ENCODE measurements at regions not wholly inside any gene's neighbourhood (a gene's known extent, or its start where the extent isn't known, plus 50 kb on each side); places are given as distances from the start of the nearest gene placed in this dataset.

DNA sequence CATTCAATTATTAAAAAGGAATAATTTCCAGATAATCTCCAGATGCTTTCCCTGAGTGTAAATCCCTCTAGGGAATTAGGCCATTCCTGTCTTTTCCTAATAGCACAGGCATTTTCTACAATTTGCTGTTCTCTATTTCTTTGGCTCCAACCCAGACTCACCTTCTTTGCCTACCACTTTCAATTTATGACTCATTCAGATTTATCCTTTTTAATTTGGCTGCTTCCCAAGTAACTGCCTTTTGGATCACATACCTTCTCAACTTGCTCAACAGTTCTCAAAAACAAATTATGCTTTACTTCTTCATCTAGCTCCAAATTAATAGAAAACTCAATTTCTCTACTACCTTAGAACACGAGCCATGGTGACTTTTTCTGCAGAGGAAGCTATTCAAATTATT lies 1166.3 kb upstream of the PCDH7 start:
- TF ChIP-seq, protein P1, sequence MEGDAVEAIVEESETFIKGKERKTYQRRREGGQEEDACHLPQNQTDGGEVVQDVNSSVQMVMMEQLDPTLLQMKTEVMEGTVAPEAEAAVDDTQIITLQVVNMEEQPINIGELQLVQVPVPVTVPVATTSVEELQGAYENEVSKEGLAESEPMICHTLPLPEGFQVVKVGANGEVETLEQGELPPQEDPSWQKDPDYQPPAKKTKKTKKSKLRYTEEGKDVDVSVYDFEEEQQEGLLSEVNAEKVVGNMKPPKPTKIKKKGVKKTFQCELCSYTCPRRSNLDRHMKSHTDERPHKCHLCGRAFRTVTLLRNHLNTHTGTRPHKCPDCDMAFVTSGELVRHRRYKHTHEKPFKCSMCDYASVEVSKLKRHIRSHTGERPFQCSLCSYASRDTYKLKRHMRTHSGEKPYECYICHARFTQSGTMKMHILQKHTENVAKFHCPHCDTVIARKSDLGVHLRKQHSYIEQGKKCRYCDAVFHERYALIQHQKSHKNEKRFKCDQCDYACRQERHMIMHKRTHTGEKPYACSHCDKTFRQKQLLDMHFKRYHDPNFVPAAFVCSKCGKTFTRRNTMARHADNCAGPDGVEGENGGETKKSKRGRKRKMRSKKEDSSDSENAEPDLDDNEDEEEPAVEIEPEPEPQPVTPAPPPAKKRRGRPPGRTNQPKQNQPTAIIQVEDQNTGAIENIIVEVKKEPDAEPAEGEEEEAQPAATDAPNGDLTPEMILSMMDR (conservative IDR thresholded peaks at IDR 0.05): no peak
- no peak for TF ChIP-seq ZFX (IDR thresholded peaks at IDR 0.05)
- no peak overlapping the region for H3K27ac ChIP-seq

DNA sequence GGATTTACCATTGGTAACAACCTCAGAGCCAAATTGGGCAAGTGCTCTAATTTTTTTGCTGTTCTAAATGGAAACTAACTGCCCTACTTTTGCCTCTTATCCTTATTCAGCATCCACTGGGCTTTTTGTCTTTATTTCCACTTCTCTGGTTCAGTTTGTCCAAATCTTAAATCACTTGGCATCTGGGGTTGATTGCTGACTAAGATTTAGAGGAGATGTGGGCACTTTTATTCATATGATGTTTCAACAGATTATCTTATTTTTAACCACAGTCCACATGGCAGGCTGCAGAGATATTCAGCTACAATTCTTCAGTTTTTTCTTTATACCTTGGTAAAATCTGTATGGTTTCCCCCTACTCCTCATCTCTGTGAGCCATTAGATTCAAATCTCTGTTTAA lies 1161.4 kb upstream of the PCDH7 start:
- TF ChIP-seq, protein P1 (conservative IDR thresholded peaks at IDR 0.05): no peak
- no peak for TF ChIP-seq ZFX (IDR thresholded peaks at IDR 0.05)
- H3K27ac ChIP-seq: no peak overlapping the region

DNA sequence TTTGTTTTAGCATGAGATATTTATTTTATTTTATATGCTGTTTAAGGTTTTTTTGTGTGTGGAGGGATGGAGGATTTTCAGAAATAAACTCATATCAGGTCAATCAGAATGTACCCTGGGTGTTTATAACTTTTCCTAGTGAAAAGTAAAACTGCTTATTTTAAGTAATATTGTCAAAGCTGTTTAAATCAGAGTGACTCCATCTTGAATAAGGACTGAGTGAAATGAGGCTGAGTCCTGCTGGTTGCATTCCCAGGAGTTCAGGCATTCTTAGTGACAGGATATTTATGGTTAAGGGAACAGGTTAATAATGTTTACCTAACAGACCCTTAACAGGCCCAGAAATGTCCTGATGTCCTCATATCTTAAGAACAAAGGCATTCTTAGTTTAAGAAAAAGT lies 1160.9 kb upstream of the PCDH7 start:
- no peak for TF ChIP-seq ZFX (IDR thresholded peaks at IDR 0.05)
- TF ChIP-seq, protein P1 (conservative IDR thresholded peaks at IDR 0.05): no peak
- no peak overlapping the region for H3K27ac ChIP-seq

DNA sequence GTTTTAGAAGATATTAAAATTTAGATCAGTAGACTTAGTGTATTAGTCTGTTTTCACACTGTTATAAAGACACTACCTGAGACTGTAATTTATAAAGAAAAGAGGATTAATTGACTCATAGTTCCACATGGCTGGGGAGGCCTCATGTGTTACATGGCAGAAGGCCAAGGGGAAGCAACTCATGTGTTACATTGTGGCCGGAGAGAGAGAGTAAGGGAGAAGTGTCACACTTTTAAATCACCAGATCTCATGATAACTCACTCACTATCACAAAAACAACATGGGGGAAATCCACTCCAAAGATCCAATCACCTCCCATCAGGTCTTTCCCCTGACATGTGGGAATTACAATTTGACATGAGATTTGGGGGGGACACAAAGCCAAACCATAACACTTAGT lies 1159.7 kb upstream of the PCDH7 start:
- no peak overlapping the region for H3K27ac ChIP-seq
- TF ChIP-seq, protein P1 (conservative IDR thresholded peaks at IDR 0.05): no peak
- TF ChIP-seq ZFX (IDR thresholded peaks at IDR 0.05): no peak

DNA sequence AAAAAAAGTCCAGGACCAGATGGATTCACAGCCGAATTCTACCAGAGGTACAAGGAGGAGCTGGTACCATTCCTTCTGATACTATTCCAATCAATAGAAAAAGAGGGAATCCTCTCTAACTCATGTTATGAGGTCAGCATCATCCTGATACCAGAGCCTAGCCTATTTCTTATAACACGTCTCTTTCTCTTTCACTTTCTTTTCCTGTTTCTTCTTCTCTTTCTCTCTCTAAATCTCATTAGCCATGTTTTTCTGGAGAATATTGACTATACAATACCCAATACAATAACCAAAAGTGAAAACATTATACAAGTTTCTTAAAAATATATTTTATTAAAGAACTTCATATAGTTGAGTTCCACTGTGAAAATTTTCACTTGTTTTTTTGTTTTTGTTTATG lies 1154.9 kb upstream of the PCDH7 start:
- TF ChIP-seq, protein P1 (conservative IDR thresholded peaks at IDR 0.05): no peak
- no peak for TF ChIP-seq ZFX (IDR thresholded peaks at IDR 0.05)
- no peak overlapping the region for H3K27ac ChIP-seq

DNA sequence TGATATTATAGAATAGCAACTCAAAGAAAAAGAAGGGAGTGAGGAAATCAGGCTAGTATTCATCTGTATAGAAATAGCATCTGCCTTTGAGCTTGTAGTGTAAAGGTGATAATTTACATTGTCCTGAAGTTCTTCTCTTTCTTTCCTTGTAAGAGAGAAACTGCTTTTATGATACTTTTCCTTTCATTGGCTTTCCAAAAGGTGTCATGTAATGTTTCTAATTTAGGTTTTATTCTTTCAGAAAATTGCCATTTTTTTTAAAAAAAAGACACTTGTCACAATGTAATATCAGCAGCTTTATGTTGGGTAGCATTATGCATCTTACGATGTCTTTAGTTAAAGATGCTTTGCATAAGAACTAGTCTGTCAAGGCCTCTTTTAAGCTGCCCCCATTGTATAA lies 1153.8 kb upstream of the PCDH7 start:
- TF ChIP-seq, protein P1 (conservative IDR thresholded peaks at IDR 0.05): no peak
- no peak for TF ChIP-seq ZFX (IDR thresholded peaks at IDR 0.05)
- H3K27ac ChIP-seq: no peak overlapping the region

DNA sequence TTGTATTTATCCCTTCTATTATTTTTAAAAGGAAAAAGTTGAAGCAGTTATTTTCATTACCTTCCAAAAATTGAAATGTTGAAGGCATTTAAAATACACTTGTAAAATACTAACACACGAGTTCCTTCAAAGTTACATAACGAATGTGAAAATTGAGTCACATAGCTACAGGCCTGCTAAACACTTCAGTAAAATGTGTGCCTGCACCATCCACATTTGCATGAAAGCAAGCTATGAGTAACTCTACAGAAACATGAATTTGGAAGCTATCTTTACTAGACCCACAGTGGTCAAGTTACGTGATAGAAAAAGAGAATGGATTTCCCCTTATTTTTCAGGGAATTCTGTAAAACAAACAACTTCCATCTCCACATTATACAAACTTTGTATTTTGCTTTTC lies 1148.8 kb upstream of the PCDH7 start:
- no peak for TF ChIP-seq ZFX (IDR thresholded peaks at IDR 0.05)
- TF ChIP-seq, protein P1 (conservative IDR thresholded peaks at IDR 0.05): no peak
- H3K27ac ChIP-seq: no peak overlapping the region

Measured in C4-2B (cell line).